ENCODE measurements at regions not wholly inside any gene's neighbourhood (a gene's known extent, or its start where the extent isn't known, plus 50 kb on each side); places are given as distances from the start of the nearest gene placed in this dataset.

DNA sequence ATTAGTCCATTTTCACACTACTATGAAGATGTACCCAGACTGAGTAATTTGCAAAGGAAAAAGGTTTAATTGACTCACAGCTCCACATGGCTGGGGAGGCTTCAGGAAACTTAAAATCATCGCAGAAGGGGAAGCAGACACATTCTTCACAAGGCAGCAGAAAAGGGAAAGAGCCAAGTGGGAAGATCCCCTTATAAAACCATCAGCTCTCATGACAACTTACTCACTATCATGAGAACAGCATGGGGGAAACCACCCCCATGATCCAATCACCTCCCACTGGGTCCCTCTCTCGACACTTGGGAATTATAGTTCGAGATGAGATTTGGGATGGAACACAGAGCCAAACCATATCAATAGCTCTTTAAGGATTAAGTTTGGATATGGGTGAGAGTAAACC, 246.1 kb upstream of the CYRIA start:
- Histone ChIP-seq H4K20me1 (ENCODE audit: control insufficient read depth, extremely low read depth, insufficient read depth, low read length) (no peaks in the 10 kb centered on the region), H3K36me3 (ENCODE audit: control insufficient read depth in 2 of 2, extremely low read depth in 1 of 2, insufficient read depth in 2 of 2, low read length in 2 of 2) (no peaks in the 10 kb centered on the region), H3K4me3 (ENCODE audit: control insufficient read depth in 2 of 3, extremely low read depth in 1 of 3, insufficient read depth in 2 of 3, low read depth in 1 of 3, low read length in 3 of 3) (no peak overlapping the region), H3K79me2 (ENCODE audit: control insufficient read depth, insufficient read depth, low read length) (no peaks in the 10 kb centered on the region), H2AFZ (ENCODE audit: control insufficient read depth, low read length) (no peak overlapping the region), H3K4me2 (ENCODE audit: control insufficient read depth, extremely low read depth, insufficient read depth, low read depth, low read length) (no peak overlapping the region), H3K4me1 (ENCODE audit: control insufficient read depth, extremely low read depth, insufficient read depth, low read length) (peaks cover 10% of the 10 kb centered on the region), H3K9me3 (ENCODE audit: control insufficient read depth, low read depth, low read length) (no peaks in the 10 kb centered on the region), H3K9me1 (ENCODE audit: control insufficient read depth, extremely low read depth, insufficient read depth, low read length) (no peaks in the 10 kb centered on the region), H3K27ac (ENCODE audit: control insufficient read depth, insufficient read depth, low read length) (no peak overlapping the region), H3K27me3 (ENCODE audit: control insufficient read depth, extremely low read depth, insufficient read depth, low read length) (no peaks in the 10 kb centered on the region), H3K9ac (ENCODE audit: control insufficient read depth, extremely low read depth, insufficient read depth, low read length) (no peak overlapping the region)
- DNase-seq (ENCODE audit: low read depth, low spot score), result no peak
- dilution Hi-C loops (cut with MboI; ENCODE audit: extremely low pct_ligation_motif_present, low sequenced_read_pairs), result no loop called here
- FAIRE-seq, result no peak
- TF ChIP-seq, protein P1, sequence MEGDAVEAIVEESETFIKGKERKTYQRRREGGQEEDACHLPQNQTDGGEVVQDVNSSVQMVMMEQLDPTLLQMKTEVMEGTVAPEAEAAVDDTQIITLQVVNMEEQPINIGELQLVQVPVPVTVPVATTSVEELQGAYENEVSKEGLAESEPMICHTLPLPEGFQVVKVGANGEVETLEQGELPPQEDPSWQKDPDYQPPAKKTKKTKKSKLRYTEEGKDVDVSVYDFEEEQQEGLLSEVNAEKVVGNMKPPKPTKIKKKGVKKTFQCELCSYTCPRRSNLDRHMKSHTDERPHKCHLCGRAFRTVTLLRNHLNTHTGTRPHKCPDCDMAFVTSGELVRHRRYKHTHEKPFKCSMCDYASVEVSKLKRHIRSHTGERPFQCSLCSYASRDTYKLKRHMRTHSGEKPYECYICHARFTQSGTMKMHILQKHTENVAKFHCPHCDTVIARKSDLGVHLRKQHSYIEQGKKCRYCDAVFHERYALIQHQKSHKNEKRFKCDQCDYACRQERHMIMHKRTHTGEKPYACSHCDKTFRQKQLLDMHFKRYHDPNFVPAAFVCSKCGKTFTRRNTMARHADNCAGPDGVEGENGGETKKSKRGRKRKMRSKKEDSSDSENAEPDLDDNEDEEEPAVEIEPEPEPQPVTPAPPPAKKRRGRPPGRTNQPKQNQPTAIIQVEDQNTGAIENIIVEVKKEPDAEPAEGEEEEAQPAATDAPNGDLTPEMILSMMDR (optimal IDR thresholded peaks at IDR 0.05 in 1 of 3, IDR thresholded peaks at IDR 0.05 in 1 of 3, conservative IDR thresholded peaks at IDR 0.05 in 1 of 3; ENCODE audit: extremely low read depth in 1 of 3, insufficient read depth in 2 of 3, low read length in 3 of 3), result no peak
- TF ChIP-seq EZH2 (IDR thresholded peaks at IDR 0.05; ENCODE audit: low read length), result no peak

DNA sequence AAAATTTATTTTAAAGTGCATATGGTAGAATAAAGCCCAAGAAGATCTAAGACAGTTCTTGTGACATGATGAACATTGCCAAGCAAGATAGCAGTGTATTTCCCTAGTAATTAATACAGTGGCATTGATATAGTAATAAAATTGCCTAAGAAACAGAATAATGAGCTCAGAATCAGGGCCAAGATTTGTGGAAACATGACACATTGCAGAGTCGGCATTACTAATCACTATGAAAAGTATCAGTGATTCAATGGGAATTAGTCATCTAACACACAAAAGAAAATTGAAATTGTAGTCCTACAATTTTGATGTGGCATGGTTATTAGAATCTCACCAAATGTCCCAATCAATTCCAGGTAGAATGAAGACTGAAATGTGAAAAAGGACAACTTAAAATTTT, 243.0 kb upstream of the CYRIA start:
- Histone ChIP-seq H3K4me3 (ENCODE audit: control insufficient read depth in 2 of 3, extremely low read depth in 1 of 3, insufficient read depth in 2 of 3, low read depth in 1 of 3, low read length in 3 of 3) (no peak overlapping the region), H3K9me1 (ENCODE audit: control insufficient read depth, extremely low read depth, insufficient read depth, low read length) (no peaks in the 10 kb centered on the region), H3K9me3 (ENCODE audit: control insufficient read depth, low read depth, low read length) (no peaks in the 10 kb centered on the region), H3K4me1 (ENCODE audit: control insufficient read depth, extremely low read depth, insufficient read depth, low read length) (peaks cover 2% of the 10 kb centered on the region), H3K4me2 (ENCODE audit: control insufficient read depth, extremely low read depth, insufficient read depth, low read depth, low read length) (no peak overlapping the region), H3K27ac (ENCODE audit: control insufficient read depth, insufficient read depth, low read length) (no peak overlapping the region), H3K27me3 (ENCODE audit: control insufficient read depth, extremely low read depth, insufficient read depth, low read length) (no peaks in the 10 kb centered on the region), H3K9ac (ENCODE audit: control insufficient read depth, extremely low read depth, insufficient read depth, low read length) (no peak overlapping the region), H2AFZ (ENCODE audit: control insufficient read depth, low read length) (no peak overlapping the region), H4K20me1 (ENCODE audit: control insufficient read depth, extremely low read depth, insufficient read depth, low read length) (no peaks in the 10 kb centered on the region), H3K36me3 (ENCODE audit: control insufficient read depth in 2 of 2, extremely low read depth in 1 of 2, insufficient read depth in 2 of 2, low read length in 2 of 2) (no peaks in the 10 kb centered on the region), H3K79me2 (ENCODE audit: control insufficient read depth, insufficient read depth, low read length) (no peaks in the 10 kb centered on the region)
- TF ChIP-seq, protein P1 (optimal IDR thresholded peaks at IDR 0.05 in 1 of 3, IDR thresholded peaks at IDR 0.05 in 1 of 3, conservative IDR thresholded peaks at IDR 0.05 in 1 of 3; ENCODE audit: extremely low read depth in 1 of 3, insufficient read depth in 2 of 3, low read length in 3 of 3), result no peak
- TF ChIP-seq EZH2 (IDR thresholded peaks at IDR 0.05; ENCODE audit: low read length), result no peak
- FAIRE-seq, result peak; percentile 26
- DNase-seq (ENCODE audit: low read depth, low spot score), result no peak
- dilution Hi-C loops (cut with MboI; ENCODE audit: extremely low pct_ligation_motif_present, low sequenced_read_pairs), result no loop called here
